Thyroid gland (tissue), 4 donors: ENCODE measurements at regions not wholly inside any gene's neighbourhood (a gene's known extent, or its start where the extent isn't known, plus 50 kb on each side); places are given as distances from the start of the nearest gene placed in this dataset.

Experiments
- DNase-seq, 2 donors: peaks; one replicate each; pipeline ENCODE4 v3.0.0-alpha.2; 2019
- H3K27ac ChIP-seq, 3 donors: fragments of 200-600 bp; sonication (generic); 1 replicate in 2 of 3; 2 replicates in 1 of 3; pipeline ENCODE4 v1.5.1; 2016 to 2019; ENCODE audit warnings: mild to moderate bottlenecking in 1 of 3, moderate library complexity in 1 of 3
- H3K27me3 ChIP-seq: fragments of 200-600 bp; sonication (generic); one replicate; pipeline ENCODE4 v1.5.1; 2019
- H3K36me3 ChIP-seq, 2 donors: fragments of 200-600 bp; sonication (generic); one replicate each; pipeline ENCODE4 v1.5.1; 2016 to 2019
- H3K4me1 ChIP-seq, 2 donors: fragments of 200-600 bp; sonication (generic); one replicate each; pipeline ENCODE4 v1.5.1; 2017 to 2019
- H3K4me3 ChIP-seq, 3 donors: fragments of 200-600 bp; sonication (generic); replicated peaks in 1 of 3; 1 replicate in 2 of 3; 2 replicates in 1 of 3; pipeline ENCODE4 v1.5.1; 2016; ENCODE audit warnings: mild to moderate bottlenecking in 1 of 3
- H3K9me3 ChIP-seq: fragments of 200-600 bp; sonication (generic); one replicate; pipeline ENCODE4 v1.5.1; 2017
- POLR2A ChIP-seq, 2 donors: fragments of 450-650 bp; IDR thresholded peaks; one replicate each; pipeline ENCODE4 v1.6.1; 2017; ENCODE audit warnings: antibody characterized with exemption in 2 of 2, mild to moderate bottlenecking in 2 of 2, moderate library complexity in 1 of 2
- WGBS, 2 donors: methylation state at CpG; one replicate each; pipeline ENCODE4 v1.1.5; 2017; 5-methylcytosine and 5-hydroxymethylcytosine counted together
- intact Hi-C: fragments of 100-400 bp; cut with DNase I; formaldehyde crosslinking; loops from one replicate; pipeline ENCODE4 v1.15.1; 2023
- TF ChIP-seq, protein P1 (sequence below), 6 experiments: fragments of 200-600 bp in 3 of 6; fragments of 450-650 bp in 3 of 6; sonication (generic) in 3 of 6; IDR thresholded peaks; one replicate each; pipeline ENCODE4 v1.5.1; 2016 to 2019; ENCODE audit warnings: antibody characterized with exemption in 6 of 6, mild to moderate bottlenecking in 2 of 6, inconsistent platforms in 1 of 6, moderate library complexity in 1 of 6

DNA sequence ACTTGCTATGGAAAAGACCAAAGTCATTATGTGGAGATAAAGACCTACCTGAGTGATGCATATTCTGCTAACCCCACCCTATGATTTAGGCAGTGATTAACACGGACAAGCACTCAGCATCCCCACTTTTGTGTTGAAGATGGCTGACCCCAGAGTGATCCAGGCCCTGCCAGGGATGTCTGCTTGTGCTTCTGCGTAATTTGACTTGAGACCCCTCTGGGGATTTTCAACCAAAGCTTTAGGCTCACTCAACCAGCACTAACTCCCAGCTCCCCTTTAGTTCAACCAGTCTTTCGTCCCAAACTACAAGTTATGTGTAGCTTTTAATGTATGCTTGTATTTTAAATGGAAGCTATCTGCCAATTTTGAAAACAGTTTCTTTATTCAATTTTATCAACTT, 538.0 kb upstream of the ID4 start:
- intact Hi-C loops: no loop called here
- no peaks in the 10 kb centered on the region for H3K27me3 ChIP-seq
- no peaks in the 10 kb centered on the region for H3K9me3 ChIP-seq
- no peaks in the 10 kb centered on the region for H3K36me3 ChIP-seq
- no peak overlapping the region for H3K27ac ChIP-seq
- no peak overlapping the region for H3K4me3 ChIP-seq
- TF ChIP-seq, protein P1, sequence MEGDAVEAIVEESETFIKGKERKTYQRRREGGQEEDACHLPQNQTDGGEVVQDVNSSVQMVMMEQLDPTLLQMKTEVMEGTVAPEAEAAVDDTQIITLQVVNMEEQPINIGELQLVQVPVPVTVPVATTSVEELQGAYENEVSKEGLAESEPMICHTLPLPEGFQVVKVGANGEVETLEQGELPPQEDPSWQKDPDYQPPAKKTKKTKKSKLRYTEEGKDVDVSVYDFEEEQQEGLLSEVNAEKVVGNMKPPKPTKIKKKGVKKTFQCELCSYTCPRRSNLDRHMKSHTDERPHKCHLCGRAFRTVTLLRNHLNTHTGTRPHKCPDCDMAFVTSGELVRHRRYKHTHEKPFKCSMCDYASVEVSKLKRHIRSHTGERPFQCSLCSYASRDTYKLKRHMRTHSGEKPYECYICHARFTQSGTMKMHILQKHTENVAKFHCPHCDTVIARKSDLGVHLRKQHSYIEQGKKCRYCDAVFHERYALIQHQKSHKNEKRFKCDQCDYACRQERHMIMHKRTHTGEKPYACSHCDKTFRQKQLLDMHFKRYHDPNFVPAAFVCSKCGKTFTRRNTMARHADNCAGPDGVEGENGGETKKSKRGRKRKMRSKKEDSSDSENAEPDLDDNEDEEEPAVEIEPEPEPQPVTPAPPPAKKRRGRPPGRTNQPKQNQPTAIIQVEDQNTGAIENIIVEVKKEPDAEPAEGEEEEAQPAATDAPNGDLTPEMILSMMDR (IDR thresholded peaks at IDR 0.05): no peak
- no peak for TF ChIP-seq POLR2A (IDR thresholded peaks at IDR 0.05)
- no peak for DNase-seq
- H3K4me1 ChIP-seq: peaks cover 6 to 9% of the 10 kb centered on the region in 2 donors
- WGBS, 2 donors: 84 to 86% methylated on average over 3 of the region's 3 CpGs

DNA sequence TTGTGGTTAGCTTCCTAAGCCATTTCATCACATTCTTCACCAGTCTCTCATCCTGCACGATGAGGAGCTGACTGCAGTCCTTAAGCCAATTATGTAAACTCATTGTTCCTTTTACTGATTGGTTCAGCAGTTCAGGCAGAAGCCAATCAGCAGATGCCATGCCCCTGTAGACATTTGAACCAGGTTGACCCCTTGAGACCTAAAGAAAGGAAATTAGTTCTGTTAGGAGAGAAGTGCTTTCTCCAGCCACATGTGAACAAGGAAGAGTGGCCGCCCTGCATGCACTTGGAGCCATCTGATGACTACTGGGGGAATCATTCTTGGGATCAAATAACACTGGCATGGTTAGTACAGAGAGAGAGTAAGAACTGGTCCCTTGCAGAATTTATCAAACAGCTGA, 535.2 kb upstream of the ID4 start:
- Histone ChIP-seq H3K27me3 (no peaks in the 10 kb centered on the region), H3K27ac (no peak overlapping the region), H3K4me1 (peaks cover 6 to 9% of the 10 kb centered on the region in 2 donors), H3K36me3 (no peaks in the 10 kb centered on the region), H3K4me3 (no peak overlapping the region), H3K9me3 (no peaks in the 10 kb centered on the region)
- intact Hi-C loops: no loop called here
- no peak for DNase-seq
- TF ChIP-seq, protein P1 (IDR thresholded peaks at IDR 0.05): no peak
- TF ChIP-seq POLR2A (IDR thresholded peaks at IDR 0.05): no peak
- WGBS, 2 donors: 59 to 78% methylated on average over 2 of the region's 2 CpGs

DNA sequence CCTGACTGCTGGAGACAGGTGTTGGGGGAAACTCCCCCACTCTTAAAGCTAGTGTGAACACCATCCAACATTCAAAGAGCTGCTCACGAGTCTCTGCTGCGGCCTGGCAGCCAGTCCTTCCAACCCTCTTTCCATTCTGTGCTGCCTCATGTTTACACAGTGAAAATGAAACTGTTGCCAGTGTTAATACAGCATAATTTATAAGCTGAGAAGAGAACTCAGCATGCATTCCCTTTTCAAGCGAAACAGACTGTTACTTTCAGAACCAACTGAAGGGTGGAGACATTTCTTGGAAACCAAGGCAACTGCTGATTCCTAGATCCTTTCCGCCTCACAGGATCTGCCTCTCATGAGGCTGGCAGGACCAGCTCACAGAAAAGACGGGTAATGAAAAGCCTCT, 533.8 kb upstream of the ID4 start:
- intact Hi-C loops: no loop called here
- Histone ChIP-seq H3K36me3 (no peaks in the 10 kb centered on the region), H3K4me3 (no peak overlapping the region), H3K27me3 (no peaks in the 10 kb centered on the region), H3K27ac (peak overlapping the region; percentile 45 to 67 (median 66)), H3K9me3 (no peaks in the 10 kb centered on the region), H3K4me1 (peaks cover 2 to 9% of the 10 kb centered on the region in 2 donors)
- peak; percentile 35 to 47 for DNase-seq
- TF ChIP-seq POLR2A (IDR thresholded peaks at IDR 0.05): no peak
- TF ChIP-seq, protein P1 (IDR thresholded peaks at IDR 0.05): no peak
- 23 to 24% methylated on average over 5 of the region's 5 CpGs for WGBS, 2 donors

DNA sequence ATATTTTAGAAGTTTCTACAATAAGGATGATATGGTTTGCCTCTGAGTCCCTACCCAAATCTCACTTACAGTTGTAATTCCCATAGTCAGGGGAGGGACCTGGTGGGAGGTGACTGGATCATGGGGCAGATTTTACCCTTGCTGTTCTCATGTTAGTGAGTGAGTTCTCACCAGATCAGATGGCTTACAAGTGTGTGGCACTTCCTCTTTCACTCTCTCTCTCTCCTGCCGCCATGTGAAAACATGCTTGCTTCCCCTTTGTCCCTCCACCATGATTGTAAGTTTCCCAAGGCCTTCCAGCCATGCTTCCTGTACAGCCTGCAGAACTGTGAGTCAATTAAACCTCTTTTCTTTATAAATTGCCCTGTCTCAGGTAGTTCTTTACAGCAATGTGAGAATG, 527.5 kb upstream of the ID4 start:
- no peak overlapping the region for H3K4me3 ChIP-seq
- no peaks in the 10 kb centered on the region for H3K36me3 ChIP-seq
- DNase-seq: no peak
- H3K27ac ChIP-seq: no peak overlapping the region
- intact Hi-C loops: no loop called here
- no peaks in the 10 kb centered on the region for H3K27me3 ChIP-seq
- H3K4me1 ChIP-seq: peaks cover 3 to 13% of the 10 kb centered on the region in 2 donors
- TF ChIP-seq POLR2A (IDR thresholded peaks at IDR 0.05): no peak
- TF ChIP-seq, protein P1 (IDR thresholded peaks at IDR 0.05): no peak
- H3K9me3 ChIP-seq: no peaks in the 10 kb centered on the region
- WGBS, 2 donors: 88 to 93% methylated on average over 1 of the region's 1 CpG

DNA sequence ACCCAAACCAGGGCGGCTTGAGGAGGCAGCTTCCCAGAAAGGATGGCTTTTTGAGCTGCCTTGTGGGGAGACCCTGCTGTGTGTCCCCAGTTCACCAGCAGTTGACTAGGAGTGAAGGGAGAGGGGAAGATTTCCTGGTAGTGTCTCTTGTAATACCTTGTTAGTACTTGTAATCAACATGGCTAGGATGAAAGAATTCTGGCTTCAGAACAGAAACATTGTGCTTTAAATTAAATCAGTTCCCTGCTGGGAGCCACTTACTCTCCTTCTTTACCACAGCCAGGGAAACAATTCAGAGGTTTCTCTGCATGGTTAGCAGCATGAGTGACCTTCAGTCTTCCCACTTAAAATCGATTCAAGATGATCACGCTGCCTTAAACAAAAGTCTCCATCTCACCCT, 525.4 kb upstream of the ID4 start:
- intact Hi-C loops: no loop called here
- no peak for TF ChIP-seq POLR2A (IDR thresholded peaks at IDR 0.05)
- TF ChIP-seq, protein P1 (IDR thresholded peaks at IDR 0.05): no peak
- no peaks in the 10 kb centered on the region for H3K36me3 ChIP-seq
- 18 to 39% methylated on average over 3 of the region's 3 CpGs for WGBS, 2 donors
- H3K9me3 ChIP-seq: no peaks in the 10 kb centered on the region
- no peak overlapping the region for H3K27ac ChIP-seq
- H3K4me1 ChIP-seq: peaks cover 3 to 13% of the 10 kb centered on the region in 2 donors
- H3K4me3 ChIP-seq: no peak overlapping the region
- DNase-seq: no peak
- H3K27me3 ChIP-seq: no peaks in the 10 kb centered on the region
